ENCODE measurements at regions not wholly inside any gene's neighbourhood (a gene's known extent, or its start where the extent isn't known, plus 50 kb on each side); places are given as distances from the start of the nearest gene placed in this dataset.
"Not testable (repeated sequence)": the region's sequence is repeated elsewhere in the genome, so short reads cannot be mapped to it uniquely, and the experiment has no call there.

DNA sequence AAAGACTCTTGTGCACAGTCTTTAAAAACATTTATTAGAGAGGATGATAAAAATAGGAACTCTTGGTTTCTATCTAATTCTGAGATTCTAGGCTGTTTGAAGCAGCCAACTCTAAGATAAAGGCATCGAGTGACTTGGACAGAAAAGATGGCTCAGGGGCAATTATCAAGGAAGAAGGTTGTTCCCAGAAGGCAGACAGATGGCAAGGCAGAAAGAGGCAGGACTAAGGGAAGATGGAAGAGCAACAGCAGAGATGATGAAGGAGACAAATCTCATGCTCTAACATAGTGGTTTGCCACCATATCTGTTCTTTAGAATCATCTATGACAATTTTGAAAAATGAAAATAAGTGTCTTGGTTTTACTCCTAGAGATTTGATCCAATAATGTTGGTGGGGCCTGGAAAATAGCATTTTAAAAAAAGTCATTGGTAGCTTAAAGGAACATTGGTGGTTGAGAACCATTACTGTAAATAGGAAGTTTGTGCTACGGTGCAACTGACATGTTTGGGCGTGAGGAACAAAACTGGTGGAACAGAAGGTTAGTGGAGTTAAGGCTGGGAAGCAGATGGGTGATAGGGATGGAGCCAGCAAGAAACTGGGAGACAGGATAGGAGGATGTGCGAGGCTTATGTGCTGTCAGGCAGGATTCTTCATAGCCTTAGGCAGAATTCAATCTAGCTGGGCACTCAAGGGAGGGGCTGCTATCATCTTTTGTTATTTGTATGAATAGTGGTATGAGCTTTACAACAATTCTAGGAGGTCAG is 751.1 kb downstream of the DHX35 start:
- ChIA-PET POLR2A (no interaction called here), CTCF (interaction anchor here (1.1 to 1.3 kb wide), 3 partner anchors 9 to 161 kb away, joined by 3 to 4 read pairs (median 4); no protein-coding TSS in a partner anchor)
- no peak for DNase-seq (ENCODE audit: extremely low spot score)
- TF ChIP-seq, protein P1, sequence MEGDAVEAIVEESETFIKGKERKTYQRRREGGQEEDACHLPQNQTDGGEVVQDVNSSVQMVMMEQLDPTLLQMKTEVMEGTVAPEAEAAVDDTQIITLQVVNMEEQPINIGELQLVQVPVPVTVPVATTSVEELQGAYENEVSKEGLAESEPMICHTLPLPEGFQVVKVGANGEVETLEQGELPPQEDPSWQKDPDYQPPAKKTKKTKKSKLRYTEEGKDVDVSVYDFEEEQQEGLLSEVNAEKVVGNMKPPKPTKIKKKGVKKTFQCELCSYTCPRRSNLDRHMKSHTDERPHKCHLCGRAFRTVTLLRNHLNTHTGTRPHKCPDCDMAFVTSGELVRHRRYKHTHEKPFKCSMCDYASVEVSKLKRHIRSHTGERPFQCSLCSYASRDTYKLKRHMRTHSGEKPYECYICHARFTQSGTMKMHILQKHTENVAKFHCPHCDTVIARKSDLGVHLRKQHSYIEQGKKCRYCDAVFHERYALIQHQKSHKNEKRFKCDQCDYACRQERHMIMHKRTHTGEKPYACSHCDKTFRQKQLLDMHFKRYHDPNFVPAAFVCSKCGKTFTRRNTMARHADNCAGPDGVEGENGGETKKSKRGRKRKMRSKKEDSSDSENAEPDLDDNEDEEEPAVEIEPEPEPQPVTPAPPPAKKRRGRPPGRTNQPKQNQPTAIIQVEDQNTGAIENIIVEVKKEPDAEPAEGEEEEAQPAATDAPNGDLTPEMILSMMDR (IDR thresholded peaks at IDR 0.05; ENCODE audit: control extremely low read depth, extremely low read depth, low read depth, missing control alignments): no peak

DNA sequence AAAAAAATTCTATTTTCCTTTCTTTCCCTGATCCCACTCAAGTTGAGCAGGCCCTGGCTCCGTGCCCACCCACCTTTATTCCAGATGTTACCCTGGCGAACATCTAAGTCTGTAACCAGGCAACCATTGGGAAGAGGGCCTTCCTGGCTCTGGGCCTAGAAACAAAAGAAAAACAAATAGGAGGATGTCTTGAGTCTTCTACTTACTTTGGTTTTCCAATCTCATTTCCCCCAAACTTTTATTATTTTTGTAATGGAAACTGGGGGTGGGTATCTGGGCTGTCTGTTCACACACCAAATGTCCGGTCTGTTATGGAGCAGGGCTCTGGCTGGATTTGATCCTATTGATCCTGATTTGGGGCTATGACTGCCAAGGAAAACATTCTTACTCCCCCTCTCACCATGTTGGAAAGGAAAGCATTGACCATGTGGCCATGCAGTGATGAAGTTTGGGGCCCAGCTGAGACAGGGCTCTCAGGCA is 744.1 kb downstream of the DHX35 start:
- TF ChIP-seq, protein P1 (IDR thresholded peaks at IDR 0.05; ENCODE audit: control extremely low read depth, extremely low read depth, low read depth, missing control alignments): no peak
- DNase-seq (ENCODE audit: extremely low spot score): no peak
- POLR2A ChIA-PET: no interaction called here
- CTCF ChIA-PET: no interaction called here

DNA sequence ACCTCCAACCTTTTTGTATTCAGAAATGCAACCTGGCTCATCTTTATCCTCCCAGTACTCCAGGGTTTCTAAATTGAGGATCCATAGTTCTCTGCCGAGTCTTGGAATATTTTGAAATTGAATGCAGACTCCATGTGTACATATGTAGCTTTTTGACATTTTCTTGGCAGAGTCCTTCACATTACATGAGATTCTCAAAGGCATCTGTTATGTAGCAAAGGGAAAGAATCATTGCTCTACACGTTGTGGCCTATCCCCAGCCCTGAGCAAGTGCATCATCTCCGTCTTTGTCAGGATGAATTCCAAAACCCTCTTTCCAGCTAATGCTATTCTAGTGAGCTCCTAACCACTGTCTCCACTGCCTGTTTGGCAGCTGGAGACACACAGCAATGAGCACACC is 742.9 kb downstream of the DHX35 start:
- ChIA-PET CTCF (interaction anchor here (1.5 kb wide), 1 partner anchor 9 kb away, joined by 4 read pairs; no protein-coding TSS in a partner anchor), POLR2A (no interaction called here)
- DNase-seq (ENCODE audit: extremely low spot score): no peak
- TF ChIP-seq, protein P1 (IDR thresholded peaks at IDR 0.05; ENCODE audit: control extremely low read depth, extremely low read depth, low read depth, missing control alignments): no peak

DNA sequence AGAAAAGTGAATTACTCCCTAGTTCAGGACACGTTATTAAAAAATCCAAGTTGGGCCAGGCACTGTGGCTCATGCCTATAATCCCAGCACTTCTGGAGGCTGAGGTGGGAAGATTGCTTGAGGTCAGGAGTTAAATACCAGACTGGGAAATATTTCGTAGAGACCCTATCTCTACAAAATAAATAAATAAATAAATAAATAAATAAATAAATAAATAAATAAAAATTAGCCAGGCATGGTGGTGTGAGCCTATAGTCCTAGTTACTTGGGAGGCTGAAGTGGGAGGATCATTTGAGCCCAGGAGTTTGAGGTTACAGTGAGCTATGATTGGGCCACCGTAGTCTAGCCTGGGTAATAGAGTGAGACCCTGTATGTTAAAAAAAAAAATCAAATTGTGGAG is 741.2 kb downstream of the DHX35 start:
- CTCF ChIA-PET; DNase-seq (ENCODE audit: extremely low spot score); POLR2A ChIA-PET: not testable (repeated sequence)

DNA sequence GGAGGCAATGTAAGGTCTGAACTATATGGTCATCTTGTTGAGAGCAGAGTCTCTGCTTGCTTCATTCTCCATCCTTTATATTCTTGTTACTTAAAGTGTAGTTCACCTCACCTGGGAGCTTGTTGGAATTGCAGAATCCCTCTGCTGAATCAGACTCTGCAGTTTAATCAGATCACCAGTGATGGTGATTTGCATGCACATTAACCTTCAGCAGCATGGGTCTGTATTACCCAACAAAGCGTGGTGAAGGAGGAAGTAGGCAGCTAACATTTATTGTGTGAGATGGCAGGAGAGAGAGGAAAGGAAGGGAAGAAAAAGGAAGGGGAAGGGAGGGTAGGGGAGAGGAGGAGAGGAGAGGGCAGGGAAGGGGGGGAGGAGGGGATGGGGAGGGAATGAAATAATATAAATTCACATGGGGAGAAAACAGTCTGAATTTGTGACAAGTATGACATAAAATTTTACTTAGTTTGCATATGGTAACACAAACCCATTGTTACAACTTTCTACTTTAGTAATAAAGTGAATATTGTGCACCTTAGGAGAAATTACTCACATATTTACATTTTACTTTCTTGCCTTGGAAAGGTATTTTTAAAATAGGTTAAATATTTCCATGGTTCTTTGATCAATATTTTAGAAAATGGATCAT is 740.7 kb downstream of the DHX35 start:
- POLR2A ChIA-PET: no interaction called here
- CTCF ChIA-PET: interaction anchor here (1.3 kb wide), 1 partner anchor 10 kb away, joined by 4 read pairs; no protein-coding TSS in a partner anchor

DNA sequence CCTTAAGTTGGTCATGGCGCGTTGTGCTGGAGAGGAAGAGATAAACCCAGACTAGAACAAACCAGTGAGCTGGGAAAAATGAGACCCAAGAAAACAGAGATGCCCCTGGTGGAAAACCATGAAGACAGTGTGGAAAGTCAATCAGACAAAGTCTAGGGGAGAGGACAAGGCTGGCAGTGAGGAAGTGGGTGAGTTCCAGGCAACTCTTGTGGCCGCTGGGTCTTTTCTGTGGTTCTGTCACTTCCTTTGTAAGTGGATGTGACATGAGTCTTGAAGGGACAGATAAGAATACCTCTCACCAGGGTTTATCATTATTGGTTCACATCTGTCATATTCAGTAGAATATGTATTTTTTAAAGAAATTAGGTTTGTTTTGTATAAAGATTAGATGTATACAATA is 738.4 kb downstream of the DHX35 start:
- TF ChIP-seq, protein P1 (IDR thresholded peaks at IDR 0.05; ENCODE audit: control extremely low read depth, extremely low read depth, low read depth, missing control alignments): no peak
- ChIA-PET POLR2A (no interaction called here), CTCF (no interaction called here)
- no peak for DNase-seq (ENCODE audit: extremely low spot score)

More for the DNA sequence above, 740.7 kb downstream of the DHX35 start:
- TF ChIP-seq, protein P1 (IDR thresholded peaks at IDR 0.05; ENCODE audit: control extremely low read depth, extremely low read depth, low read depth, missing control alignments): no peak
- no peak for DNase-seq (ENCODE audit: extremely low spot score)

DNA sequence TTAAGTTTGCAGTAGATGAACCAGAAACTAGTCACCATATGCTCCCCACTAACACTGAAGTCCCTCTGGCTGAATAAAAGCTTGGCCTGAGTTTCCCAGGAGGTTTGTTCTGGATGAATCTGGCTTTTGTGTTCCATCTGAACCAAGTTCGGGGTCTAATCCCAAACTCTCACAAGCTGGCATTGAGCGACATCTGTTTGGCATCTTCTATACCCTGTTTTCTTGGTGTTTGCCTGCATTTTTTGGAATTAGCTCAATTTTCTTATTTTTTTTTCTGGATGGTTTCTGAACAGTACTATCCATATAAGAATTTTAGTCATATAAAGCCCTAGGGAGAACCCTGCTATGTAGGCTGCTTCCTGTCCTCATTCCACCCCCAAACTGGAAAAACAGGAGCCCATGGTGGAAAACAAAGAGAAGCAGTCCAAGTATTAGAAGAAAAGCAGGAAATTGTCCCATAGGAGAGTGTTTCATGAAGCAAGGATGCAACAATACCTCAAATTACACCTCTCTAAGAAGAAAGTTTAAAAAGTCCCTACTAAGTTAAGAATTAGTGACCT is 737.1 kb downstream of the DHX35 start:
- no peak for DNase-seq (ENCODE audit: extremely low spot score)
- CTCF ChIA-PET: no interaction called here

More for the DNA sequence above, 737.1 kb downstream of the DHX35 start:
- TF ChIP-seq, protein P1 (IDR thresholded peaks at IDR 0.05; ENCODE audit: control extremely low read depth, extremely low read depth, low read depth, missing control alignments): no peak
- POLR2A ChIA-PET: no interaction called here

All from GM10248 (cell line).